WI38 (cell line): ENCODE measurements at regions not wholly inside any gene's neighbourhood (a gene's known extent, or its start where the extent isn't known, plus 50 kb on each side); places are given as distances from the start of the nearest gene placed in this dataset.

Experiments
- H3K4me3 ChIP-seq: 2 replicates; pipeline ENCODE4 v1.5.1; 2011; ENCODE audit warnings: low read depth, mild to moderate bottlenecking, control low read depth, low read length
- CTCF ChIP-seq: IDR thresholded peaks from 2 replicates; pipeline ENCODE4 v1.5.1; 2012; ENCODE audit warnings: low read depth, mild to moderate bottlenecking, control low read depth, low read length

- no peak for TF ChIP-seq CTCF
Measured at GRCh38 chr3:18774319-18775088, 349.4 kb upstream of the SATB1 start.

GRCh38 chr3:18772699-18773305 lies 347.7 kb upstream of the SATB1 start:
- no peak for TF ChIP-seq CTCF
- H3K4me3 ChIP-seq, result no peak overlapping the region

More at GRCh38 chr3:18774319-18775088, 349.4 kb upstream of the SATB1 start:
- H3K4me3 ChIP-seq, result no peak overlapping the region

GRCh38 chr3:18771931-18772330 lies 346.8 kb upstream of the SATB1 start:
- TF ChIP-seq CTCF, result no peak

GRCh38 chr3:18770800-18771199 lies 345.7 kb upstream of the SATB1 start:
- H3K4me3 ChIP-seq, result no peak overlapping the region
- no peak for TF ChIP-seq CTCF

More at GRCh38 chr3:18771931-18772330, 346.8 kb upstream of the SATB1 start:
- no peak overlapping the region for H3K4me3 ChIP-seq

GRCh38 chr3:18767756-18768303 lies 342.7 kb upstream of the SATB1 start:
- no peak for TF ChIP-seq CTCF
- H3K4me3 ChIP-seq, result no peak overlapping the region

GRCh38 chr3:18766974-18767373 lies 341.8 kb upstream of the SATB1 start:
- H3K4me3 ChIP-seq, result no peak overlapping the region
- TF ChIP-seq CTCF, result no peak

GRCh38 chr3:18765662-18766061 lies 340.5 kb upstream of the SATB1 start:
- no peak overlapping the region for H3K4me3 ChIP-seq
- no peak for TF ChIP-seq CTCF
